Sigmoid colon (tissue), 4 donors: ENCODE measurements at regions not wholly inside any gene's neighbourhood (a gene's known extent, or its start where the extent isn't known, plus 50 kb on each side); places are given as distances from the start of the nearest gene placed in this dataset.

Experiments used
- CTCF ChIP-seq, 4 experiments: fragments of 450-650 bp in 3 of 4; fragments of 200-600 bp in 1 of 4; IDR thresholded peaks; one replicate each; pipeline ENCODE4 v1.5.1; 2016 to 2019; ENCODE audit warnings: antibody characterized with exemption in 4 of 4, mild to moderate bottlenecking in 3 of 4, moderate library complexity in 2 of 4
- POLR2A ChIP-seq, 2 donors: fragments of 450-650 bp; IDR thresholded peaks; one replicate each; pipeline ENCODE4 v1.6.1; 2016; ENCODE audit warnings: antibody characterized with exemption in 2 of 2, mild to moderate bottlenecking in 2 of 2, moderate library complexity in 2 of 2
- POLR2AphosphoS5 ChIP-seq, 4 donors: sonication (generic); formaldehyde crosslinking; IDR thresholded peaks; one replicate each; pipeline ENCODE4 v1.6.1; 2017; ENCODE audit warnings: antibody characterized with exemption in 4 of 4

GRCh38 chr20:55784036-55784435, 221.3 kb downstream of the CBLN4 start:
- TF ChIP-seq CTCF (IDR thresholded peaks at IDR 0.05), result no peak
- TF ChIP-seq POLR2A (IDR thresholded peaks at IDR 0.05), result no peak
- TF ChIP-seq POLR2AphosphoS5 (IDR thresholded peaks at IDR 0.05), result no peak
